IMR-90 (cell line): ENCODE measurements at regions not wholly inside any gene's neighbourhood (a gene's known extent, or its start where the extent isn't known, plus 50 kb on each side); places are given as distances from the start of the nearest gene placed in this dataset.

ENCODE experiments used
- ATAC-seq: fragments of 200-7000 bp; cut with Tn5 transposase; 2 replicates; pipeline ENCODE4 v1.9.1; 2020; ENCODE audit warnings: low read depth, mild to moderate bottlenecking, moderate library complexity
- BruUV-seq: library from RNA; stranded (reverse); fragments of 400-500 nt; replicated peaks from 2 replicates; lab custom pipeline; 2021; lab: Mats Ljungman, UMichigan
- CTCF ChIA-PET: fragments of 300-600 bp; formaldehyde crosslinking; extraction: SDS; loops from one replicate; lab custom pipeline; 2021; ENCODE audit warnings: antibody characterized with exemption; lab: Yijun Ruan, JAX
- POLR2A ChIA-PET: fragments of 300-600 bp; sonication (Branson Sonifier 250); formaldehyde crosslinking; loops from one replicate; lab custom pipeline; 2022; ENCODE audit warnings: antibody characterized with exemption; ENCODE audit not compliant: unreplicated experiment; lab: Charles Lee
- DNase-seq: peaks from one replicate; pipeline ENCODE4 v3.0.0; 2013
- H2AFZ ChIP-seq: replicated peaks from 2 replicates; pipeline ENCODE3; 2013; ENCODE audit warnings: low read length, mild to moderate bottlenecking; ENCODE audit not compliant: poor library complexity
- H2AK5ac ChIP-seq: 2 replicates; pipeline ENCODE4 v1.6.1; 2013; ENCODE audit warnings: low read depth, low read length, inconsistent platforms
- H2AK9ac ChIP-seq: replicated peaks from 2 replicates; pipeline ENCODE3; 2013; ENCODE audit warnings: mild to moderate bottlenecking, low read depth, low read length, moderate library complexity; ENCODE audit not compliant: poor library complexity
- H2BK120ac ChIP-seq: 2 replicates; pipeline ENCODE4 v1.6.1; 2013; ENCODE audit warnings: low read depth, low read length, inconsistent platforms
- H2BK15ac ChIP-seq: 3 replicates; pipeline ENCODE4 v1.6.1; 2013; ENCODE audit warnings: low read depth, low read length, inconsistent platforms
- H2BK20ac ChIP-seq: 2 replicates; pipeline ENCODE4 v1.6.1; 2013; ENCODE audit warnings: low read depth, mild to moderate bottlenecking, inconsistent platforms, low read length, moderate library complexity
- H2BK5ac ChIP-seq: 2 replicates; pipeline ENCODE4 v1.6.1; 2013; ENCODE audit warnings: mild to moderate bottlenecking, low read depth, low read length, inconsistent platforms; ENCODE audit not compliant: poor library complexity, severe bottlenecking
- H3K14ac ChIP-seq: replicated peaks from 2 replicates; pipeline ENCODE4 v1.6.1; 2013; ENCODE audit warnings: low read depth, low read length, inconsistent platforms
- H3K18ac ChIP-seq: 2 replicates; pipeline ENCODE4 v1.6.1; 2013; ENCODE audit warnings: low read depth, low read length, control low read depth
- H3K23ac ChIP-seq: 2 replicates; pipeline ENCODE4 v1.6.1; 2013; ENCODE audit warnings: low read depth, low read length, inconsistent platforms
- H3K27ac ChIP-seq: 2 replicates; pipeline ENCODE4 v1.5.1; 2013; ENCODE audit warnings: mild to moderate bottlenecking, control low read depth, low read length; ENCODE audit not compliant: insufficient read depth
- H3K27me3 ChIP-seq: 2 replicates; pipeline ENCODE4 v1.6.1; 2013; ENCODE audit warnings: low read length; ENCODE audit not compliant: control insufficient read depth, insufficient read depth
- H3K36me3 ChIP-seq: 2 replicates; pipeline ENCODE4 v1.6.1; 2013; ENCODE audit warnings: low read length, mixed read lengths; ENCODE audit not compliant: control insufficient read depth, insufficient read depth
- H3K4ac ChIP-seq: 2 replicates; pipeline ENCODE4 v1.6.1; 2013; ENCODE audit warnings: low read depth, low read length, inconsistent platforms
- H3K4me1 ChIP-seq: 2 replicates; pipeline ENCODE4 v1.6.1; 2013; ENCODE audit warnings: low read length, mixed read lengths; ENCODE audit not compliant: control insufficient read depth, insufficient read depth
- H3K4me2 ChIP-seq: 2 replicates; pipeline ENCODE4 v1.6.1; 2013; ENCODE audit warnings: low read depth, mild to moderate bottlenecking, control low read depth, low read length, moderate library complexity
- H3K4me3 ChIP-seq: 2 replicates; pipeline ENCODE4 v1.5.1; 2013; ENCODE audit warnings: low read depth, mild to moderate bottlenecking, control low read depth, low read length, moderate library complexity; ENCODE audit not compliant: insufficient read depth
- H3K56ac ChIP-seq: 2 replicates; pipeline ENCODE4 v1.6.1; 2013; ENCODE audit warnings: low read length, inconsistent platforms; ENCODE audit not compliant: insufficient read depth; ENCODE audit errors: extremely low read depth
- H3K79me1 ChIP-seq, 2 experiments: 2 replicates each; pipeline ENCODE4 v1.6.1; 2013; ENCODE audit warnings: low read length in 2 of 2, inconsistent platforms in 1 of 2, low read depth in 1 of 2
- H3K9ac ChIP-seq: 2 replicates; pipeline ENCODE4 v1.6.1; 2013; ENCODE audit warnings: low read depth, low read length, control low read depth
- H3K9me1 ChIP-seq: 2 replicates; pipeline ENCODE4 v1.6.1; 2013; ENCODE audit warnings: low read length, inconsistent platforms; ENCODE audit not compliant: insufficient read depth
- H3K9me3 ChIP-seq: 2 replicates; pipeline ENCODE4 v1.6.1; 2013; ENCODE audit warnings: low read length; ENCODE audit not compliant: control insufficient read depth, insufficient read depth
- H4K20me1 ChIP-seq: 2 replicates; pipeline ENCODE4 v1.6.1; 2013; ENCODE audit warnings: low read length, inconsistent platforms; ENCODE audit not compliant: insufficient read depth
- H4K5ac ChIP-seq: 2 replicates; pipeline ENCODE4 v1.6.1; 2013; ENCODE audit warnings: mild to moderate bottlenecking, low read depth, low read length, control low read depth
- H4K8ac ChIP-seq, 2 experiments: 2 replicates each; pipeline ENCODE4 v1.6.1; 2013; ENCODE audit warnings: low read depth in 2 of 2, low read length in 2 of 2, control low read depth in 1 of 2, inconsistent platforms in 1 of 2
- H4K91ac ChIP-seq: 2 replicates; pipeline ENCODE4 v1.6.1; 2013; ENCODE audit warnings: low read depth, low read length, inconsistent platforms; ENCODE audit not compliant: insufficient read depth
- BHLHE40 ChIP-seq: fragments of 150-350 bp; IDR thresholded peaks from 2 replicates; pipeline ENCODE4 v1.6.1; 2016; ENCODE audit warnings: mild to moderate bottlenecking, low read depth, low read length
- CEBPB ChIP-seq: IDR thresholded peaks from 2 replicates; pipeline ENCODE4 v1.6.1; 2012; ENCODE audit warnings: low read depth, low read length, improper control_type of control experiment
- CHD1 ChIP-seq: IDR thresholded peaks from 2 replicates; pipeline ENCODE4 v1.6.1; 2012; ENCODE audit warnings: low read depth, low read length, improper control_type of control experiment
- CTCF ChIP-seq: conservative IDR thresholded peaks from 2 replicates; pipeline ENCODE4 v1.5.1; 2012; ENCODE audit warnings: mild to moderate bottlenecking, low read depth, low read length, improper control_type of control experiment
- ELK1 ChIP-seq: fragments of 150-350 bp; IDR thresholded peaks from 2 replicates; pipeline ENCODE4 v1.6.1; 2016; ENCODE audit warnings: low read depth, mild to moderate bottlenecking, low read length, moderate library complexity, borderline replicate concordance
- FOS ChIP-seq: fragments of 150-350 bp; IDR thresholded peaks from 2 replicates; pipeline ENCODE4 v1.6.1; 2016; ENCODE audit warnings: low read depth, low read length
- MAFK ChIP-seq: IDR thresholded peaks from 2 replicates; pipeline ENCODE4 v1.6.1; 2012; ENCODE audit warnings: low read depth, low read length, improper control_type of control experiment
- MAZ ChIP-seq: IDR thresholded peaks from 2 replicates; pipeline ENCODE4 v1.6.1; 2012; ENCODE audit warnings: low read depth, mild to moderate bottlenecking, low read length, improper control_type of control experiment, moderate library complexity, borderline replicate concordance
- MXI1 ChIP-seq: IDR thresholded peaks from 2 replicates; pipeline ENCODE4 v1.6.1; 2012; ENCODE audit warnings: low read depth, mild to moderate bottlenecking, low read length, moderate library complexity, borderline replicate concordance
- NFE2L2 ChIP-seq: fragments of 150-350 bp; IDR thresholded peaks from 2 replicates; pipeline ENCODE4 v1.6.1; 2016; ENCODE audit warnings: low read depth, mild to moderate bottlenecking, low read length
- POLR2A ChIP-seq: IDR thresholded peaks from 2 replicates; pipeline ENCODE4 v1.6.1; 2012; ENCODE audit warnings: mild to moderate bottlenecking, low read depth, low read length
- RAD21 ChIP-seq: IDR thresholded peaks from 2 replicates; pipeline ENCODE4 v1.6.1; 2012; ENCODE audit warnings: low read length, improper control_type of control experiment
- RCOR1 ChIP-seq: IDR thresholded peaks from 2 replicates; pipeline ENCODE4 v1.6.1; 2012; ENCODE audit warnings: mild to moderate bottlenecking, low read length, improper control_type of control experiment; ENCODE audit not compliant: insufficient replicate concordance
- RFX5 ChIP-seq: IDR thresholded peaks from 2 replicates; pipeline ENCODE4 v1.8.0; 2012; ENCODE audit warnings: low read depth, mild to moderate bottlenecking, low read length, moderate library complexity
- SMC3 ChIP-seq: fragments of 150-350 bp; IDR thresholded peaks from 2 replicates; pipeline ENCODE4 v1.6.1; 2016; ENCODE audit warnings: low read depth, mild to moderate bottlenecking, antibody characterized with exemption, low read length, moderate library complexity
- USF2 ChIP-seq: fragments of 150-350 bp; IDR thresholded peaks from 2 replicates; pipeline ENCODE4 v1.6.1; 2017; ENCODE audit warnings: mild to moderate bottlenecking, antibody characterized with exemption, low read length, low read depth
- WGBS, 2 experiments: methylation state at CpG; one replicate each; pipeline versions ENCODE4 v1.1.5 to v1.1.7; 2013; ENCODE audit warnings: missing lambda C conversion rate in 2 of 2; ENCODE audit not compliant: insufficient read length in 1 of 2; ENCODE audit errors: extremely low coverage in 2 of 2; 5-methylcytosine and 5-hydroxymethylcytosine counted together
- dilution Hi-C: fragments of 300-500 bp; cut with HindIII; formaldehyde crosslinking; loops from one replicate; pipeline ENCODE4 v1.14.3; 2018; ENCODE audit warnings: low sequenced_read_pairs; ENCODE audit not compliant: unreplicated experiment
- in situ Hi-C: fragments of 300-500 bp; cut with MboI; formaldehyde crosslinking; loops from 3 replicates; pipeline ENCODE4 v1.14.3; 2019; ENCODE audit warnings: low sequenced_read_pairs, inconsistent platforms, mixed read lengths
- intact Hi-C: fragments of 100-400 bp; cut with micrococcal nuclease; formaldehyde crosslinking; loops from 2 replicates; pipeline ENCODE4 v1.10.0; 2022

- H2BK120ac ChIP-seq = no peak overlapping the region
- H3K56ac ChIP-seq = no peak overlapping the region
- WGBS, 2 experiments = 43% methylated on average over 1 of the region's 1 CpG; no CpG with 5 or more reads in 1 of the 2 experiments
- no peaks in the 10 kb centered on the region for H3K36me3 ChIP-seq
- ChIA-PET POLR2A (no interaction called here), CTCF (no interaction called here)
- H3K18ac ChIP-seq = no peak overlapping the region
- no peak overlapping the region for H3K14ac ChIP-seq
- H4K5ac ChIP-seq = no peak overlapping the region
- intact Hi-C loops (no loop called here), dilution Hi-C loops (no loop called here), in situ Hi-C loops (no loop called here)
- H3K9me3 ChIP-seq = no peaks in the 10 kb centered on the region
- H3K79me1 ChIP-seq = no peaks in the 10 kb centered on the region
- H2AK5ac ChIP-seq = no peak overlapping the region
- H2BK5ac ChIP-seq = no peak overlapping the region
- peaks cover 2% of the 10 kb centered on the region; the same call in 1 of the 2 replicates for H3K9me1 ChIP-seq
- no peak overlapping the region for H2AFZ ChIP-seq
- no peaks in the 10 kb centered on the region for H4K20me1 ChIP-seq
- BruUV-seq = no TSS peak
- peak overlapping the region; percentile 19; the same call in 1 of the 2 replicates for H3K4me2 ChIP-seq
- no peak overlapping the region for H4K91ac ChIP-seq
- peak; percentile 50 for DNase-seq
- H3K4me3 ChIP-seq = no peak overlapping the region
- H3K4ac ChIP-seq = no peak overlapping the region
- no peak overlapping the region for H3K23ac ChIP-seq
- H2BK15ac ChIP-seq = no peak overlapping the region
- H2BK20ac ChIP-seq = no peak overlapping the region
- no peaks in the 10 kb centered on the region for H3K27me3 ChIP-seq
- TF ChIP-seq FOS = no peak
- no peak for TF ChIP-seq BHLHE40
- TF ChIP-seq RCOR1 = no peak
- TF ChIP-seq CTCF = no peak
- no peak for TF ChIP-seq POLR2A
- TF ChIP-seq MAZ = no peak
- no peak for TF ChIP-seq CHD1
- TF ChIP-seq SMC3 = no peak
- TF ChIP-seq ELK1 = no peak
- TF ChIP-seq RAD21 = no peak
- TF ChIP-seq MXI1 = no peak
- TF ChIP-seq RFX5 = no peak
- TF ChIP-seq NFE2L2 = no peak
- TF ChIP-seq MAFK = no peak
- no peak for TF ChIP-seq USF2
- TF ChIP-seq CEBPB = no peak
- H3K9ac ChIP-seq = no peak overlapping the region
- peak; percentile 62 for ATAC-seq
- no peak overlapping the region for H3K27ac ChIP-seq
- H3K4me1 ChIP-seq = peaks cover 5% of the 10 kb centered on the region
- no peak overlapping the region for H2AK9ac ChIP-seq
- 0 out of 4 replicates have a peak overlapping the region, but pooled peaks of 1 of the 2 experiments have one; percentile 10 for H4K8ac ChIP-seq
Measured at GRCh38 chr9:82134010-82134409, 145.4 kb downstream of the SPATA31D1 start.
